ENCODE measurements at regions not wholly inside any gene's neighbourhood (a gene's known extent, or its start where the extent isn't known, plus 50 kb on each side); places are given as distances from the start of the nearest gene placed in this dataset.

GRCh38 chr10:128549101-128549608, 422.9 kb upstream of the MKI67 start:
- TF ChIP-seq CTCF (IDR thresholded peaks at IDR 0.05; ENCODE audit: insufficient read depth, low read length, missing control alignments): no peak
- DNase-seq (ENCODE audit: low read depth, low spot score): no peak
- ChIA-PET POLR2A (no interaction called here), CTCF (no interaction called here)
- no peak overlapping the region for H3K4me3 ChIP-seq (ENCODE audit: low read depth, low read length)

GRCh38 chr10:128550045-128550444, 423.8 kb upstream of the MKI67 start:
- ChIA-PET CTCF (no interaction called here), POLR2A (no interaction called here)
- H3K4me3 ChIP-seq (ENCODE audit: low read depth, low read length): no peak overlapping the region
- no peak for DNase-seq (ENCODE audit: low read depth, low spot score)
- TF ChIP-seq CTCF (IDR thresholded peaks at IDR 0.05; ENCODE audit: insufficient read depth, low read length, missing control alignments): no peak

GRCh38 chr10:128551475-128551874, 425.3 kb upstream of the MKI67 start:
- ChIA-PET POLR2A (no interaction called here), CTCF (no interaction called here)
- no peak for DNase-seq (ENCODE audit: low read depth, low spot score)
- TF ChIP-seq CTCF (IDR thresholded peaks at IDR 0.05; ENCODE audit: insufficient read depth, low read length, missing control alignments): no peak
- no peak overlapping the region for H3K4me3 ChIP-seq (ENCODE audit: low read depth, low read length)

GRCh38 chr10:128553755-128554154, 427.5 kb upstream of the MKI67 start:
- POLR2A ChIA-PET: no interaction called here
- DNase-seq (ENCODE audit: low read depth, low spot score): no peak
- no peak overlapping the region for H3K4me3 ChIP-seq (ENCODE audit: low read depth, low read length)
- CTCF ChIA-PET: no interaction called here
- TF ChIP-seq CTCF (IDR thresholded peaks at IDR 0.05; ENCODE audit: insufficient read depth, low read length, missing control alignments): no peak

GRCh38 chr10:128556182-128557110, 430.2 kb upstream of the MKI67 start:
- no peak for TF ChIP-seq CTCF (IDR thresholded peaks at IDR 0.05; ENCODE audit: insufficient read depth, low read length, missing control alignments)
- no peak for DNase-seq (ENCODE audit: low read depth, low spot score)
- CTCF ChIA-PET: no interaction called here
- no peak overlapping the region for H3K4me3 ChIP-seq (ENCODE audit: low read depth, low read length)
- POLR2A ChIA-PET: no interaction called here

- POLR2A ChIA-PET: no interaction called here
- no peak overlapping the region for H3K4me3 ChIP-seq (ENCODE audit: low read depth, low read length)
- no peak for TF ChIP-seq CTCF (IDR thresholded peaks at IDR 0.05; ENCODE audit: insufficient read depth, low read length, missing control alignments)
- no peak for DNase-seq (ENCODE audit: low read depth, low spot score)
- CTCF ChIA-PET: no interaction called here
Observed at GRCh38 chr10:128557149-128557710, 431.0 kb upstream of the MKI67 start.
